ELF-1 (cell line): ENCODE measurements at regions not wholly inside any gene's neighbourhood (a gene's known extent, or its start where the extent isn't known, plus 50 kb on each side); places are given as distances from the start of the nearest gene placed in this dataset.
A peak's percentile ranks its signal among the peaks of the same experiment; 100 is the strongest.
"Not testable (repeated sequence)": the region's sequence is repeated elsewhere in the genome, so short reads cannot be mapped to it uniquely, and the experiment has no call there.

Experiments
- DNase-seq: peaks from one replicate; pipeline ENCODE4 v3.0.0-alpha.2; 2016; ENCODE audit warnings: low read depth, low spot score

- DNase-seq: not testable (repeated sequence)
Observed at GRCh38 chr4:52157071-52157470, 106.0 kb downstream of the SPATA18 start.

- no peak for DNase-seq
Observed at GRCh38 chr4:52157641-52158316, 106.7 kb downstream of the SPATA18 start.

GRCh38 chr4:52160859-52161258 is 109.8 kb downstream of the SPATA18 start:
- DNase-seq: no peak

GRCh38 chr4:52164116-52164515 is 113.0 kb downstream of the SPATA18 start:
- DNase-seq: peak; percentile 13

DNA sequence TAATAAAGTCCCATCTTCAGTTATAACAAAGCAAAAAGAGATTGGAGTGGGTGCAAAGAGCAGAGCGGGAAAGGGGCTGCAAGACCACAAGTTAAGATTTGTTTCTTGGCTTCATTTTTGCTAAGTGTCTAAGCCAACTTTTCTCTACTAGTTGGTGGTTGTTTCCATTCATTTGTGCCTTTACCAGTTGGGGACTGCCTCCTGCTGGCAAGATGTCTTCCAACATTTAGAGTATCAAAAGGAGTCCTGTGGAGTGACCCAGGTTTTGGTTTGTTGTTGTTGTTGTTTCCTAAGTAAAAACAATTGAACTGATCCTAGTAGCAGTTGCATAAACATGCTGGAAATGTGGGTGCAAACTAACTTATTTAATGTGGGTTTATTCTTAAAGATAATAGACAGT is 121.1 kb downstream of the SPATA18 start:
- peak; percentile 2 for DNase-seq

DNA sequence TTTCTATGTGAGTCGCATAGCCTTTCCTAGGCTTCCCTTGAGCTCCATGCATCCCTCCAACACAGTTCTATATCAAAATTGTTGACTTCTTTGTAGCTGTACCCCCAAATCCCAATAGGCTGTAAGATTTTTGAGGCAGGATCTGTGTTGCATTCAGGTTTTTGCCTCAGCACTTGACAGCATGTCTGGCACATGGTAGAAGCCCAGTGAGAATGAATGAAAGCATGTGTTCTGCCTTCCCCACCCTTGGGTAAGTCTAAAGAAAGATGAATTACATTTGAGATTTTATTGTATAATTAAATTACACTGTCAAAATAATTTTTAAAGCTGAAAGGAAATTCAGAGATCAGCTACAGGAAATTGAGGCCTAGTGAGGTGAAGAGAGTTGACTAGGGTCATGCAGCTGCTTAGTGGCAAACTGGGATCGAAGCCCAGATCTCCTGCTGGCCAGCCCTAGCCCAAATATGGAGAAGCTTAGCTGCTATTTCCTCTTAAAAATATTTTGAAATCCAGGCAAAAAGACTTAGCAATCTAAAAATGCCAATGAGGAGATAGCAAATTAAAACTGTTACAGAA is 122.5 kb downstream of the SPATA18 start:
- DNase-seq: no peak

- no peak for DNase-seq
Observed at GRCh38 chr4:52187603-52188002, 136.5 kb downstream of the SPATA18 start.

DNA sequence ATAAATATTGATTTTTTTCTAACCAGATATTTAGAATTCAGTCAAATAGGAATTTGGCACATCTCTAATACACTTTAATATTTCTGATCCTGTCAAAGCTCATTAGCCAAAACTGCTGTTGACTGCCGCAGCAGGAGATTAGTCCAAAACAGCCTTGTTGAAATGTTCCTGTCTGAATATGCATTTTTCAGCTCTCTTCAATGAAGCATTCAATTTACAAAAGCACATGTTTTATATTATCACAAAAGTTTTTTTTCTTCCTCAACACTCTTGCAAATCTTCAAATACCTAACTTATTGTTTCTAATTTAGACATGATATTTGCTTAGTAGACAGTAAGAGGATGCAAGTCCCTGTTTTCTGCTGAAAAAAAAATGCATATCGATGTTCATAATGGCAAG is 140.9 kb downstream of the SPATA18 start:
- no peak for DNase-seq

DNA sequence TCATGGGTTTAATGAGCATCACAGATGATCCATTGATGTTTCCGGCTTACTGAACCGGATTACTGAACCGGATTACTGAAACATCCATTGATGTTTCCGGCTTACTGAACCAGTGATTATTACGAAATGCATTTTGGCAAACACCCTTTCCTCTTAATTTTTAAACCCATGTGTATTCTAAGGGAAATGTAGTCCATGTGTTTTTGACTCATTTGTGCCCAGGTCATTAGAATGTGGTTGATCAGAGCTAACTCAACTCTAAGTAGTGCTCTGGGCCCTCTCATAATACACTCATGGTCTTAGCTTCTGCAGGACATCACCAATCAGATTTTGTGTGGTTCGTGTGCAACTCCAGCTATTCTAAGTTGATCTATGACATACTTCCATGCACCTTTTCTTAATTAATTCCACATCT is 141.6 kb downstream of the SPATA18 start:
- no peak for DNase-seq

GRCh38 chr4:52195869-52196268 is 144.8 kb downstream of the SPATA18 start:
- no peak for DNase-seq

DNA sequence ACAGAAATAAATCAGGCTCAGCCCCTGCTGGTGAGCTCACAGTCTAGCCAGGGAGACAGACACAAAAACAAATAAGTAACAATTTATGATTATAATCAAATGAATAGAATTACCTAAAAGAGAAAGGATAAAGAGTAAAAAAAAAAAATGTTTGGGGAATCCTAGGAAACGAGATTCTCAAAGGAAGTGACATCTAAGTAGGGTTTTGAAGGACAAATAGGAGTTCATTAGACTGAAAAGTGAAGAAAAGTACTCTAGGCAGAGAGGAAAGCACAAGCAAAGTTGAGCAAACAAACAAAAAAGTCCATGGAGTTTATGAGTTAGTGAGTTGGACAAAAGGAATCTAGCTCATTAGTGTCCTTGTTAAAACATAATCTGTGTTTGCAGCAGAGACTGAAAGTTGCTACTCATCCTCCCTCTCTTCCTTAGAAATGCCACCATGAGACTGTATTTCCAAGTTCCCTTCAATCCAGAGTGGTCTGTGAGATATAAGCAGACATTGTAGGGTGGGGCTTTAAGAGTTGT is 145.6 kb downstream of the SPATA18 start:
- no peak for DNase-seq

GRCh38 chr4:52197306-52197705 is 146.2 kb downstream of the SPATA18 start:
- no peak for DNase-seq

GRCh38 chr4:52198294-52198693 is 147.2 kb downstream of the SPATA18 start:
- no peak for DNase-seq

GRCh38 chr4:52199574-52200338 is 148.7 kb downstream of the SPATA18 start:
- DNase-seq: no peak

DNA sequence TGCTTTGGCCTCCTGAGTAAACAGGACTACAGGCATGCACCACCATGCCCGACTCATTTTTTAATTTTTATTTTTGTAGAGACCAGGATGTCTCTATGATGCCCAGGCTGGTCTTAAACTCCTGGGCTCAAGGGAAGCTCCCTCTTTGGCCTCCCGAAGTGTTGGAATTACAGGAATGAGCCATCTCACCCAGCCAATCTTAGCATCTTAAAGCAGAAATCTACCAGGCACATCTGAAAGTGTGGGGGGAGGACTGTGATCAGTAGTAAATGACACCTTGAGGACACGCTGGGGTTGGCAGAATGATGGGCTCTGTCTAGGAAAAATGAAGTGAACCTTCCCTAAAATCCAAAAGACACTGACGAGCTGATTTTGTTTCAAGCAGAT is 149.2 kb downstream of the SPATA18 start:
- no peak for DNase-seq

- peak; percentile 56 for DNase-seq
Observed at GRCh38 chr4:52201715-52202114, 150.6 kb downstream of the SPATA18 start.

DNA sequence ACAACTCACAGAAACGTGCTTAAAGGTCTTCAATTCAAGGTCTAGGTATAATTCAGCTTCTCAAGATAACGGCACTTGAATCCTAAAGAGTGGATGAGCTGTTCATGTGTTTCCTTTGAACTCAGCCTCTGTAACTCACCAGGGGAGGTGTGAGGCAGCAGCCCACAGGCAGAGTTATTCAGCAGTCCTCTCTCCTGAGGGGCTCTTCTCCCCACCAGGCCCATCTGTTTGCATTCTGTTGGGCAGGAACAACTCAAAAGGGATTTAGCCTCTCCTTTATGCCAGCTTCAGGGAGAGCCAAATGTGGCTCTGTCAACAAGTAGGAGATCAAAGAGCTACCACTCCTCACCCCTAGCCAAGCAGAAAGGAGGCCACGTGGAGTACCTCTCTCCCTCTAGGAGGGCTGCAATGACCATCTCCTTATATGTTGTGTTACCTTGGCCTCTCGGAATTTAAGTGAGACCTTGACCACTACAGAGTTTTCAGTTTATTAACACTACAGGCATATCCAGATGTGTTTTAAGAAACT is 151.2 kb downstream of the SPATA18 start:
- DNase-seq: peak; percentile 84

- DNase-seq: peak; percentile 7
Observed at GRCh38 chr4:52202931-52203330, 151.8 kb downstream of the SPATA18 start.

DNA sequence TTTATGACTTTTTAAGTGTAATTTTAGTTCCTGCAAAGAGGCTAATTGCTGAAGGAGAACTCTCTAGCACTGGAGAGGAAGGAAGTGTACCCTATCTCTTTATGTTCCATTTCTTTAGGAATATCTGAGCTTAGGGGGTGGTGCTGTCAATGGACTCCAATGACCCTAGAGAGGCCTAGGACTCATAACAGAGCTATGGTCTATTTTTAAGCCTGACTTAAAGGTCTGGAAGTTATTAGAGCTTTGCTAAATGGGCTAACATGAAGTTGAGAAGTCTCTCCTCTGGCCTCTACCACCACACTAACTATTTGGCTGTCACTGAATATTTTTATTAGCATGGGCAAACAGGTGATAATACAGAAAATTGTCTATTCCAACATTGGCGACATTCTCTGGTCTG is 152.2 kb downstream of the SPATA18 start:
- DNase-seq: no peak

DNA sequence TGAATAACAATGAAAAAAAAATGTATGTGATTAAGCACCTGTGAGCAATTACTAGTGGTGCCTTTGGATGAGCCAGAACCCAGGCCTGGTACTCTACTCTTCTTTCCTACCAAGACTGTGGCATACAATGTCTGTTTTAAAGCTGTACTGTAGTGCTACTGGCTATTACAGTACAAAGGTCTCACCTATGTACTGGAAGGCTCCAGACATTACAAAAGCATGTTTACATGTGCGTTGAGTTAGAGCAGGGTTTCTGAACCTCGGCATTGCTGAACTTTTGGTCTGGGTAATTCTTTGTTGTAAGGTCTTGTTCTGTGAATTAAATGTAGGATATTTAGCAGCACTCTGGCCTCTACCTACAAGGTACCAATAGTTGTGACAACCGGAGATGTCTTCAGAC is 153.8 kb downstream of the SPATA18 start:
- DNase-seq: no peak

DNA sequence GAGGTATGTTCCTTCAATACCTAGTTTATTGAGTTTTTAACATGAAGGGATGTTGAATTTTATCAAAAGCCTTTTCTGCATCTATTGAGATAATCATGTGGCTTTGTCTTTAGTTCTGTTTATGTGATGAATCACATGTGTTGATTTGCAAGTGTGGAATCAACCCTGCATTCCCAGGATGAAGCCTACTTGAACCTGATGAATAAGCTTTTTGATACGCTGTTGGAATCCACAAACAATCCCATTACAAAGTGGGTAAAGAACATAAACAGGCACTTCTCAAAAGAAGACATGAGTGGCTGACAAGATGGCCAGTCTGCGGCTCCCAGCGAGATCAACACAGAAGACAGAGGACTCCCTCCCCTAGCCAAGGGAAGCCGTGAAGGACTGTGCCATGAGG is 156.0 kb downstream of the SPATA18 start:
- DNase-seq: not testable (repeated sequence)

DNA sequence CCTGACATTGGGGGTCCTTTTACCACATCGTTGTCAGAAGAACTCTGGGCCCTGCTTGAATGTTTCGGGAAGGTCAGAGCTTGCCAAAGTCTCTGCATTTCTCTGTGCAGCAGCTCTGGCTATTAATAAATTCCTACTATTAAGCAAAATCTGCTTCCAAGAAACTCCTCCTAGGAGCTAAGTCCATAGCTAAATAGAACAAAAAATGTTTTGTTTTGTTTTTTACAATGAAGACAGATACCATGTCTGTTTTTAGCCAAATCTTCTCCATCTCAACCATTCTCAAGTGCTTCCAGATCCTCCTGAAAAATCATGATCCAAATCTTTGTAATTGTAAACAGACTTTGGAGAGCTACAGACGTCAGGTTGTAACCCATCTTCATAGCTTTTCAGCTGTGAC is 161.6 kb downstream of the SPATA18 start:
- DNase-seq: no peak
